OCI-LY1 (cell line): ENCODE measurements at regions not wholly inside any gene's neighbourhood (a gene's known extent, or its start where the extent isn't known, plus 50 kb on each side); places are given as distances from the start of the nearest gene placed in this dataset.

ENCODE experiments used
- H2AFZ ChIP-seq: fragments of 200-600 bp; sonication (generic), shearing (Covaris generic); 2 replicates; pipeline ENCODE4 v1.6.0; 2014; ENCODE audit warnings: antibody characterized with exemption, mild to moderate bottlenecking, low read length
- H3F3A ChIP-seq: fragments of 200-600 bp; sonication (generic), shearing (Covaris generic); 2 replicates; pipeline ENCODE4 v1.6.0; 2014; ENCODE audit warnings: mild to moderate bottlenecking, antibody characterized with exemption, low read length, moderate library complexity; ENCODE audit not compliant: insufficient read depth
- H3K27ac ChIP-seq: fragments of 200-600 bp; sonication (generic); 2 replicates; pipeline ENCODE4 v1.5.1; 2014; ENCODE audit warnings: low read length, mixed run types, mild to moderate bottlenecking, low read depth; ENCODE audit not compliant: poor library complexity, severe bottlenecking
- H3K27me3 ChIP-seq: fragments of 200-600 bp; sonication (generic); 2 replicates; pipeline ENCODE4 v1.6.0; 2014; ENCODE audit warnings: antibody characterized with exemption, mild to moderate bottlenecking, low read length, moderate library complexity; ENCODE audit not compliant: insufficient read depth
- H3K36me3 ChIP-seq: fragments of 200-600 bp; sonication (generic); 2 replicates; pipeline ENCODE4 v1.6.1; 2014; ENCODE audit warnings: mild to moderate bottlenecking, antibody characterized with exemption, low read length, moderate library complexity, mixed read lengths; ENCODE audit not compliant: insufficient read depth
- H3K4me1 ChIP-seq: fragments of 200-600 bp; sonication (generic); 2 replicates; pipeline ENCODE4 v1.5.1; 2014; ENCODE audit warnings: mild to moderate bottlenecking, low read length, moderate library complexity; ENCODE audit not compliant: insufficient read depth, severe bottlenecking
- H3K4me2 ChIP-seq: fragments of 200-600 bp; sonication (generic), shearing (Covaris generic); 2 replicates; pipeline ENCODE4 v1.6.1; 2014; ENCODE audit warnings: low read length
- H3K4me3 ChIP-seq: fragments of 200-600 bp; sonication (generic); 2 replicates; pipeline ENCODE4 v1.5.1; 2014; ENCODE audit warnings: low read length, low read depth, mild to moderate bottlenecking, mixed read lengths; ENCODE audit not compliant: poor library complexity, severe bottlenecking
- H3K79me2 ChIP-seq: fragments of 200-600 bp; shearing (Covaris generic); 2 replicates; pipeline ENCODE4 v1.6.1; 2016; ENCODE audit warnings: mixed run types, low read length, mixed read lengths; ENCODE audit not compliant: insufficient read depth
- H3K9ac ChIP-seq: fragments of 200-600 bp; sonication (generic), shearing (Covaris generic); 2 replicates; pipeline ENCODE4 v1.6.1; 2014; ENCODE audit warnings: mild to moderate bottlenecking, low read length, mixed read lengths
- H3K9me2 ChIP-seq: fragments of 200-600 bp; sonication (generic), shearing (Covaris generic); 2 replicates; pipeline ENCODE4 v1.6.1; 2014; ENCODE audit warnings: low read depth, mild to moderate bottlenecking, low read length, mixed read lengths
- H3K9me3 ChIP-seq: fragments of 200-600 bp; shearing (Covaris generic); 2 replicates; pipeline ENCODE4 v1.6.1; 2014; ENCODE audit warnings: low read length, mixed read lengths
- H4K20me1 ChIP-seq: fragments of 200-600 bp; sonication (generic), shearing (Covaris generic); 2 replicates; pipeline ENCODE4 v1.6.0; 2016; ENCODE audit warnings: mild to moderate bottlenecking, low read length; ENCODE audit not compliant: insufficient read depth
- EZH2 ChIP-seq: fragments of 200-600 bp; sonication (generic), shearing (Covaris generic); IDR thresholded peaks from 2 replicates; pipeline ENCODE4 v1.8.0; 2017; ENCODE audit warnings: borderline replicate concordance, mixed run types, mild to moderate bottlenecking, antibody characterized with exemption, low read length, moderate library complexity, mixed read lengths
- TF ChIP-seq, protein P1 (sequence below): fragments of 200-600 bp; sonication (generic), shearing (Covaris generic); IDR thresholded peaks from 2 replicates; pipeline ENCODE4 v1.5.1; 2017; ENCODE audit warnings: mild to moderate bottlenecking, antibody characterized with exemption, low read length, moderate library complexity, mixed read lengths

DNA sequence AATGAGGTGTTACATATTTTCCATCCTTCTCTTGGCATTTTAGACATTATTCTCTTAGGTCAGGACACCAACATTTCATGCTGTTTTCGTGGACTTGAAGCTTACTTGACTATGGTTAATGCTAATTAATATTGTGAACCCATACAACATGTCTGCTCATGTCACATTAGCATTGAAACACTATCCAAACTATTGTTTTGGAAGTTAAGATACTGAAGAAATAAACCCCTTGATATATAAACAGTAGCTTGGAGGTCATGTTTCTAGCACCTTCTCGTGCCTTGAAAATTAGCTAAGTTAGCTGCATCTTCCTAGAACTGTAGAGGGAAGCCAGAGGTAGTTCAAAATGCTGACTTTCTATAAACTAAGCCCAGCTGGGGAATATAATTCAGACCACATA, 288.8 kb downstream of the LTN1 start:
- Histone ChIP-seq H3K9ac (no peak overlapping the region), H3K4me3 (no peak overlapping the region), H4K20me1 (no peaks in the 10 kb centered on the region), H2AFZ (no peak overlapping the region), H3K79me2 (no peaks in the 10 kb centered on the region), H3K4me2 (no peak overlapping the region), H3K4me1 (no peaks in the 10 kb centered on the region), H3K27me3 (no peaks in the 10 kb centered on the region), H3K9me2 (no peaks in the 10 kb centered on the region), H3K9me3 (no peaks in the 10 kb centered on the region), H3K27ac (no peak overlapping the region), H3F3A (no peaks in the 10 kb centered on the region), H3K36me3 (no peaks in the 10 kb centered on the region)
- TF ChIP-seq, protein P1, sequence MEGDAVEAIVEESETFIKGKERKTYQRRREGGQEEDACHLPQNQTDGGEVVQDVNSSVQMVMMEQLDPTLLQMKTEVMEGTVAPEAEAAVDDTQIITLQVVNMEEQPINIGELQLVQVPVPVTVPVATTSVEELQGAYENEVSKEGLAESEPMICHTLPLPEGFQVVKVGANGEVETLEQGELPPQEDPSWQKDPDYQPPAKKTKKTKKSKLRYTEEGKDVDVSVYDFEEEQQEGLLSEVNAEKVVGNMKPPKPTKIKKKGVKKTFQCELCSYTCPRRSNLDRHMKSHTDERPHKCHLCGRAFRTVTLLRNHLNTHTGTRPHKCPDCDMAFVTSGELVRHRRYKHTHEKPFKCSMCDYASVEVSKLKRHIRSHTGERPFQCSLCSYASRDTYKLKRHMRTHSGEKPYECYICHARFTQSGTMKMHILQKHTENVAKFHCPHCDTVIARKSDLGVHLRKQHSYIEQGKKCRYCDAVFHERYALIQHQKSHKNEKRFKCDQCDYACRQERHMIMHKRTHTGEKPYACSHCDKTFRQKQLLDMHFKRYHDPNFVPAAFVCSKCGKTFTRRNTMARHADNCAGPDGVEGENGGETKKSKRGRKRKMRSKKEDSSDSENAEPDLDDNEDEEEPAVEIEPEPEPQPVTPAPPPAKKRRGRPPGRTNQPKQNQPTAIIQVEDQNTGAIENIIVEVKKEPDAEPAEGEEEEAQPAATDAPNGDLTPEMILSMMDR: no peak
- TF ChIP-seq EZH2: no peak

- Histone ChIP-seq H3K9me3 (no peaks in the 10 kb centered on the region), H3K4me2 (no peak overlapping the region), H3K36me3 (no peaks in the 10 kb centered on the region), H3K27me3 (no peaks in the 10 kb centered on the region), H3K27ac (no peak overlapping the region), H4K20me1 (no peaks in the 10 kb centered on the region), H3K9ac (no peak overlapping the region), H3K79me2 (no peaks in the 10 kb centered on the region), H3F3A (no peaks in the 10 kb centered on the region), H3K4me3 (no peak overlapping the region), H3K4me1 (no peaks in the 10 kb centered on the region), H2AFZ (no peak overlapping the region), H3K9me2 (no peaks in the 10 kb centered on the region)
- TF ChIP-seq EZH2: no peak
- TF ChIP-seq, protein P1: no peak
Observed at GRCh38 chr21:28699596-28700259, 292.9 kb downstream of the LTN1 start.

- Histone ChIP-seq H4K20me1 (no peaks in the 10 kb centered on the region), H3K9me3 (no peaks in the 10 kb centered on the region), H3K27me3 (no peaks in the 10 kb centered on the region), H3K9me2 (no peaks in the 10 kb centered on the region), H3K79me2 (no peaks in the 10 kb centered on the region), H3K9ac (no peak overlapping the region), H3K4me2 (no peak overlapping the region), H3K36me3 (no peaks in the 10 kb centered on the region), H3K27ac (no peak overlapping the region), H3K4me3 (no peak overlapping the region), H3K4me1 (no peaks in the 10 kb centered on the region), H3F3A (no peaks in the 10 kb centered on the region), H2AFZ (no peak overlapping the region)
- TF ChIP-seq EZH2: no peak
- TF ChIP-seq, protein P1: no peak
Observed at GRCh38 chr21:28699186-28699585, 293.5 kb downstream of the LTN1 start.
